Activated naive CD4-positive, alpha-beta T cell treated with anti-CD3 and anti-CD28 coated beads, Interleukin-2, amount 50 U/mL, for 72 hours (primary cell): ENCODE measurements at regions not wholly inside any gene's neighbourhood (a gene's known extent, or its start where the extent isn't known, plus 50 kb on each side); places are given as distances from the start of the nearest gene placed in this dataset.

Source experiments
- ATAC-seq, 2 donors: fragments of 150-1000 bp; cut with Tn5 transposase; 2 replicates each; pipeline ENCODE4 v1.10.0; 2021; ENCODE audit warnings: mild to moderate bottlenecking in 2 of 2, moderate library complexity in 2 of 2
- DNase-seq, 2 donors: peaks; one replicate each; pipeline ENCODE4 v3.0.0; 2021 to 2022; ENCODE audit warnings: low spot score in 2 of 2
- H3K27ac Mint-ChIP-seq, 2 donors: one replicate each; pipeline ENCODE4 v1.8.0; 2022; ENCODE audit warnings: mild to moderate bottlenecking in 2 of 2, mixed read lengths in 2 of 2
- H3K36me3 Mint-ChIP-seq, 2 donors: one replicate each; pipeline ENCODE4 v1.8.0; 2022; ENCODE audit warnings: mixed read lengths in 2 of 2
- H3K9me3 Mint-ChIP-seq, 2 donors: one replicate each; pipeline ENCODE4 v1.8.0; 2022; ENCODE audit warnings: mixed read lengths in 2 of 2

DNA sequence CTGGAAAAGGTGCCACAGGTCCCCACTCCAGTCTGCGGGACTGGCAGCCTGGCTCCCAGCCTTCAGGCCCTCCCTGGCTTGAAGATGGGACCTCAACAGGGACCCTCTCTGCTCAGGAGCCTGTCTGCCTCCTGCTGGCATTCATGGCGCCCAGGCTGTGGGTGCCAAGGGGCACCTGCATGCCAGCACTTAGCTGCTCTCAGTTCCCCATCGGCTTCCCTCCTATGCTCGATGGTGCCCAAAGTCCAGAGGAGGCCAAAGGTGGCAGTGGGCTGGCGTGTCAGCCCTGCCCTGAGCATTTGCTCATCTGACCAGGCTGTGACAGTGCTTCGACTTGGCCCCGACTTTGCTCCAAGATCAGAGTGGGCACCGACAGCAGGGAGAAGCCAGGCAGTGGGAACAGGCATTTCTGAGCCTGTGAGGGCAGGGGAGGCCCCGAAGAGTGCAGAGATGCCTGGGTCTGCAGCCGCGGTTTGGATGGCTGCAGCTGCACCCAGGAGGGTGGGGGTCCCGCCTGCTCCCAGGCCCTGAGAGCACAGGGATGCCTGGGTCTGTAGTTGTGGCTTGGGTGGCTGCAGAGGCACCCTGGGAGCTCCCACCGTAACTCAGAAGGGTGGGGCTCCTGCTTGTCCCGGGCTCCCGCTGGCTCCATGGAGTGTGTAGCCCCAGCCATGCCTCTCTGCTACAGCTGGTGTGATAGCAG is 463.6 kb downstream of the TBC1D22A start:
- H3K27ac Mint-ChIP-seq, result no peak overlapping the region
- ATAC-seq, result no peak
- H3K36me3 Mint-ChIP-seq, result no peaks in the 10 kb centered on the region
- DNase-seq, result no peak
- no peaks in the 10 kb centered on the region for H3K9me3 Mint-ChIP-seq

DNA sequence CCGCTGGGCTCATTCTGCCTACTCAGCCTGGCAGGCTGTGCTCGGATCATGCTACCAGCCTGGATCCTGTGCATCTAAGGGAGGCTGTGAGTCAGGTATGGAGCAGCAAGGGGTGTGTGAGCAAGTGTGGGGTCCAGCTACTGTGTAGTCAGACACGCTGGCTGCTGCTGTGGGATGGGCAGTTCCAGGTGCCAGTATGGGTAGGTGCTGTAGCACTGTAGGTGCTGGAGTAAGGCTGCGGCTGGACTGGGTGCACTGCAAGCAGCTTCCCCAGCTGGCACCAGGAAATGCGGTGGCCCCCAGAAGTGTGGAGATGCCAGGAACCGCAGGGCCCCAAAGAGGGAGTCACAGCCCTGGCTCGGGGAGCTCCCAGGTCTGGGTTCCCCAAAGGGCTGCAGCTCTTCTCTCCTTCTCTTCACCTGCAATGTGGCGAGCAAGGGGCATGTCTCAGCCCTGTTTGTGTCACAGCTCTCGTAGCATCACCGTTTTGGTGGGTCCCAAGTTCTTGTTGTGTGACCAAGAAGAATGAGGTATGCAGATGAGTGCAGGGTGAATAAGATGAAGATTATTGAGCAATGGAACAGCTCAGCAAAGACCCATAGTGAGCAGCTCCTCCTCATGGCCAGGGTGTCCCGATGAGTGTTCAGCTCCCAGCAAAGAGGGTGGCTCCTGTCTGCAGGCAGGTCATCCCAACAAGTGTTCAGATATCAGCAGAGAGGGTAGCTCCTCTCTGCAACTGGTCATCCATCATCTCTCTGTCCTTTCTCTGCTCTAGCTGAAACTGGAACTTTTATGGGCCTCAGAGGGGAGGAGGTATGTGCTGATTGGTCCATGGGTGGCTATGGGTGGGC is 462.9 kb downstream of the TBC1D22A start:
- Mint-ChIP-seq H3K9me3 (no peaks in the 10 kb centered on the region), H3K36me3 (no peaks in the 10 kb centered on the region), H3K27ac (no peak overlapping the region)
- no peak for ATAC-seq
- DNase-seq, result no peak
